Effector CD8-positive, alpha-beta T cell (primary cell): ENCODE measurements at regions not wholly inside any gene's neighbourhood (a gene's known extent, or its start where the extent isn't known, plus 50 kb on each side); places are given as distances from the start of the nearest gene placed in this dataset.

ENCODE experiments used
- DNase-seq: peaks from one replicate; lab custom pipeline; 2025; lab: John Stamatoyannopoulos, UW

GRCh38 chr13:75132701-75133695 lies 349.0 kb downstream of the TBC1D4 start:
- DNase-seq = no peak

GRCh38 chr13:75129331-75129730 lies 352.6 kb downstream of the TBC1D4 start:
- DNase-seq = no peak

- DNase-seq = no peak
Measured at GRCh38 chr13:75124415-75124814, 357.6 kb downstream of the TBC1D4 start.

GRCh38 chr13:75123428-75123827 lies 358.5 kb downstream of the TBC1D4 start:
- DNase-seq = no peak

- no peak for DNase-seq
Measured at GRCh38 chr13:75120085-75120484, 361.9 kb downstream of the TBC1D4 start.

GRCh38 chr13:75115171-75115570 lies 366.8 kb downstream of the TBC1D4 start:
- no peak for DNase-seq

- DNase-seq = no peak
Measured at GRCh38 chr13:75103976-75104375, 378.0 kb downstream of the TBC1D4 start.

- no peak for DNase-seq
Measured at GRCh38 chr13:75102001-75102716, 379.8 kb downstream of the TBC1D4 start.

GRCh38 chr13:75101348-75101747 lies 380.6 kb downstream of the TBC1D4 start:
- DNase-seq = no peak

GRCh38 chr13:75092143-75092542 lies 389.8 kb downstream of the TBC1D4 start:
- no peak for DNase-seq

GRCh38 chr13:75091718-75092117 lies 390.3 kb downstream of the TBC1D4 start:
- DNase-seq = no peak

GRCh38 chr13:75090872-75091615 lies 390.9 kb downstream of the TBC1D4 start:
- DNase-seq = no peak

GRCh38 chr13:75088915-75089314 lies 393.1 kb downstream of the TBC1D4 start:
- no peak for DNase-seq

GRCh38 chr13:75079226-75079625 lies 402.7 kb downstream of the TBC1D4 start:
- no peak for DNase-seq

- no peak for DNase-seq
Measured at GRCh38 chr13:75076476-75076875, 405.5 kb downstream of the TBC1D4 start.

GRCh38 chr13:75073786-75074185 lies 408.2 kb downstream of the TBC1D4 start:
- DNase-seq = no peak

- no peak for DNase-seq
Measured at GRCh38 chr13:75072891-75073290, 409.1 kb downstream of the TBC1D4 start.

- DNase-seq = no peak
Measured at GRCh38 chr13:75072368-75072767, 409.6 kb downstream of the TBC1D4 start.

- DNase-seq = no peak
Measured at GRCh38 chr13:75071796-75072195, 410.2 kb downstream of the TBC1D4 start.

- DNase-seq = no peak
Measured at GRCh38 chr13:75071395-75071794, 410.6 kb downstream of the TBC1D4 start.

- DNase-seq = no peak
Measured at GRCh38 chr13:75061909-75062308, 420.1 kb downstream of the TBC1D4 start.

GRCh38 chr13:75055296-75055695 lies 426.7 kb downstream of the TBC1D4 start:
- no peak for DNase-seq
